Fibroblast of villous mesenchyme (primary cell): ENCODE measurements at regions not wholly inside any gene's neighbourhood (a gene's known extent, or its start where the extent isn't known, plus 50 kb on each side); places are given as distances from the start of the nearest gene placed in this dataset.

Experiments used
- DNase-seq: peaks from one replicate; pipeline ENCODE4 v3.0.0-alpha.2; 2010; ENCODE audit warnings: low read depth
- H3K4me3 ChIP-seq: 2 replicates; pipeline ENCODE4 v1.5.1; 2011; ENCODE audit warnings: low read depth, mild to moderate bottlenecking, low read length
- CTCF ChIP-seq: IDR thresholded peaks from 2 replicates; pipeline ENCODE4 v1.5.1; 2012; ENCODE audit warnings: low read depth, mild to moderate bottlenecking, low read length; ENCODE audit not compliant: insufficient read depth

- no peak for TF ChIP-seq CTCF
- no peak overlapping the region for H3K4me3 ChIP-seq
- no peak for DNase-seq
These were observed 189.8 kb upstream of the NABP1 start for GRCh38 chr2:191488135-191488534.

- TF ChIP-seq CTCF = no peak
- no peak for DNase-seq
- no peak overlapping the region for H3K4me3 ChIP-seq
These were observed 188.8 kb upstream of the NABP1 start for GRCh38 chr2:191489177-191489576.

- no peak for TF ChIP-seq CTCF
- no peak overlapping the region for H3K4me3 ChIP-seq
- no peak for DNase-seq
These were observed 181.1 kb upstream of the NABP1 start for GRCh38 chr2:191496838-191497237.

- DNase-seq = no peak
- no peak for TF ChIP-seq CTCF
- no peak overlapping the region for H3K4me3 ChIP-seq
These were observed 180.1 kb upstream of the NABP1 start for GRCh38 chr2:191497822-191498221.

GRCh38 chr2:191499050-191499449, 178.9 kb upstream of the NABP1 start:
- no peak for DNase-seq
- no peak for TF ChIP-seq CTCF
- no peak overlapping the region for H3K4me3 ChIP-seq

GRCh38 chr2:191499874-191500565, 177.9 kb upstream of the NABP1 start:
- no peak for DNase-seq
- H3K4me3 ChIP-seq = no peak overlapping the region
- TF ChIP-seq CTCF = no peak

- no peak overlapping the region for H3K4me3 ChIP-seq
- no peak for TF ChIP-seq CTCF
- no peak for DNase-seq
These were observed 177.4 kb upstream of the NABP1 start for GRCh38 chr2:191500566-191500883.
